Endothelial cell of umbilical vein (primary cell): ENCODE measurements at regions not wholly inside any gene's neighbourhood (a gene's known extent, or its start where the extent isn't known, plus 50 kb on each side); places are given as distances from the start of the nearest gene placed in this dataset.

Experiments used
- BruUV-seq: library from RNA; stranded (reverse); fragments of 400-500 nt; replicated peaks from 2 replicates; lab custom pipeline; 2021; lab: Mats Ljungman, UMichigan
- CTCF ChIA-PET: fragments of 300-600, 350-600 bp; sonication (Branson Sonifier 250); formaldehyde crosslinking; loops from one replicate; lab custom pipeline; 2021; ENCODE audit warnings: antibody characterized with exemption, inconsistent platforms; lab: Charles Lee
- POLR2A ChIA-PET: fragments of 300-600, 350-600 bp; sonication (Branson Sonifier 250); formaldehyde crosslinking; loops from one replicate; lab custom pipeline; 2021; ENCODE audit warnings: antibody characterized with exemption, inconsistent platforms; lab: Charles Lee
- DNase-seq: peaks from one replicate; pipeline ENCODE4 v3.0.0-alpha.2; 2011; ENCODE audit warnings: low read depth, low spot score
- FAIRE-seq: peaks from 2 replicates; lab custom pipeline; 2011; peaks lifted over from hg19 to GRCh38; lab: Jason Lieb, UNC
- H2AFZ ChIP-seq: 2 replicates; pipeline ENCODE4 v1.6.0; 2012; ENCODE audit warnings: low read depth, low read length, control low read depth, inconsistent platforms
- H3K27ac ChIP-seq: 2 replicates; pipeline ENCODE4 v1.5.1; 2011; ENCODE audit warnings: low read depth, mild to moderate bottlenecking, control low read depth, low read length, moderate library complexity; ENCODE audit not compliant: insufficient read depth
- H3K27me3 ChIP-seq, 2 experiments: 2 replicates each; pipeline versions ENCODE4 v1.6.0 to v1.6.1; 2011; ENCODE audit warnings: low read length in 2 of 2, mixed read lengths in 1 of 2; ENCODE audit not compliant: control insufficient read depth in 2 of 2, insufficient read depth in 2 of 2
- H3K36me3 ChIP-seq, 2 experiments: 2 replicates in 1 of 2; 3 replicates in 1 of 2; pipeline ENCODE4 v1.5.1; 2011; ENCODE audit warnings: low read length in 2 of 2, mild to moderate bottlenecking in 1 of 2, moderate library complexity in 1 of 2; ENCODE audit not compliant: control insufficient read depth in 2 of 2, insufficient read depth in 2 of 2; ENCODE audit errors: extremely low read depth in 1 of 2
- H3K4me1 ChIP-seq: 3 replicates; pipeline ENCODE4 v1.5.1; 2011; ENCODE audit warnings: mild to moderate bottlenecking, low read length; ENCODE audit not compliant: control insufficient read depth, insufficient read depth; ENCODE audit errors: extremely low read depth
- H3K4me2 ChIP-seq: 2 replicates; pipeline ENCODE4 v1.6.1; 2011; ENCODE audit warnings: low read length, control low read depth, mixed read lengths; ENCODE audit not compliant: insufficient read depth
- H3K4me3 ChIP-seq, 3 experiments: fragments of 200-600 bp in 1 of 3; sonication (generic), shearing (Covaris generic) in 1 of 3; replicated peaks in 1 of 3; 2 replicates each; pipeline ENCODE4 v1.5.1; 2011 to 2016; ENCODE audit warnings: control low read depth in 3 of 3, low read length in 3 of 3, mild to moderate bottlenecking in 2 of 3, inconsistent platforms in 1 of 3, low read depth in 1 of 3, moderate library complexity in 1 of 3; ENCODE audit not compliant: insufficient read depth in 1 of 3
- H3K79me2 ChIP-seq: 2 replicates; pipeline ENCODE4 v1.6.0; 2012; ENCODE audit warnings: low read length, inconsistent platforms; ENCODE audit not compliant: control insufficient read depth, insufficient read depth
- H3K9ac ChIP-seq: replicated peaks from 2 replicates; pipeline ENCODE3; 2011; ENCODE audit warnings: low read length, control low read depth; ENCODE audit not compliant: insufficient read depth; ENCODE audit errors: extremely low read depth
- H3K9me1 ChIP-seq: replicated peaks from 3 replicates; pipeline ENCODE4 v1.6.0; 2011; ENCODE audit warnings: mild to moderate bottlenecking, low read length; ENCODE audit not compliant: control insufficient read depth, insufficient read depth; ENCODE audit errors: extremely low read depth
- H3K9me3 ChIP-seq: replicated peaks from 2 replicates; pipeline ENCODE4 v1.5.1; 2012; ENCODE audit warnings: low read length, inconsistent platforms; ENCODE audit not compliant: control insufficient read depth, insufficient read depth
- H4K20me1 ChIP-seq: replicated peaks from 2 replicates; pipeline ENCODE3; 2011; ENCODE audit warnings: mild to moderate bottlenecking, low read length; ENCODE audit not compliant: control insufficient read depth, insufficient read depth; ENCODE audit errors: extremely low read depth
- EZH2 ChIP-seq: IDR thresholded peaks from 2 replicates; pipeline ENCODE4 v1.6.1; 2012; ENCODE audit warnings: borderline replicate concordance, low read depth, mild to moderate bottlenecking, moderate library complexity, low read length, inconsistent platforms; ENCODE audit not compliant: severe bottlenecking
- FOS ChIP-seq: IDR thresholded peaks from 2 replicates; pipeline ENCODE4 v1.6.1; 2011; ENCODE audit warnings: mild to moderate bottlenecking, low read length, moderate library complexity, borderline replicate concordance; ENCODE audit not compliant: insufficient read depth
- GATA2 ChIP-seq: IDR thresholded peaks from 2 replicates; pipeline ENCODE4 v1.7.0; 2011; ENCODE audit warnings: low read depth, mild to moderate bottlenecking, moderate library complexity, mixed read lengths, low read length; ENCODE audit not compliant: insufficient read length, insufficient read depth
- JUN ChIP-seq: IDR thresholded peaks from 2 replicates; pipeline ENCODE4 v1.6.1; 2011; ENCODE audit warnings: borderline replicate concordance, low read depth; ENCODE audit not compliant: insufficient read length, insufficient read depth
- MYC ChIP-seq: IDR thresholded peaks from one replicate; pipeline ENCODE4 v1.6.1; 2011; ENCODE audit warnings: mild to moderate bottlenecking, low read depth, low read length
- POLR2A ChIP-seq: IDR thresholded peaks from 2 replicates; pipeline ENCODE4 v1.6.1; 2012; ENCODE audit warnings: low read depth, mild to moderate bottlenecking, control low read depth, low read length
- POLR2AphosphoS5 ChIP-seq: IDR thresholded peaks from 2 replicates; pipeline ENCODE4 v1.6.1; 2012; ENCODE audit warnings: low read depth, mild to moderate bottlenecking, control low read depth, low read length, moderate library complexity; ENCODE audit not compliant: insufficient read depth
- dilution Hi-C: fragments of 300-500 bp; cut with MboI; formaldehyde crosslinking; loops from one replicate; pipeline ENCODE4 v1.15.0; 2019; ENCODE audit warnings: low sequenced_read_pairs; ENCODE audit not compliant: extremely low pct_ligation_motif_present
- intact Hi-C: fragments of 100-400 bp; cut with micrococcal nuclease; formaldehyde crosslinking; loops from one replicate; pipeline ENCODE4 v1.10.0; 2022
- TF ChIP-seq, protein P1 (sequence below), 2 donors: IDR thresholded peaks; 1 replicate in 1 of 2; 2 replicates in 1 of 2; pipeline ENCODE4 v1.5.1; 2011; ENCODE audit warnings: low read length in 2 of 2, mild to moderate bottlenecking in 2 of 2, moderate library complexity in 2 of 2, control low read depth in 1 of 2, inconsistent platforms in 1 of 2, low read depth in 1 of 2; ENCODE audit not compliant: insufficient read depth in 1 of 2; ENCODE audit errors: extremely low read depth in 1 of 2
- TF ChIP-seq, protein P2 (sequence below): IDR thresholded peaks from 2 replicates; pipeline ENCODE4 v1.6.1; 2011; ENCODE audit not compliant: insufficient read depth, insufficient read length

DNA sequence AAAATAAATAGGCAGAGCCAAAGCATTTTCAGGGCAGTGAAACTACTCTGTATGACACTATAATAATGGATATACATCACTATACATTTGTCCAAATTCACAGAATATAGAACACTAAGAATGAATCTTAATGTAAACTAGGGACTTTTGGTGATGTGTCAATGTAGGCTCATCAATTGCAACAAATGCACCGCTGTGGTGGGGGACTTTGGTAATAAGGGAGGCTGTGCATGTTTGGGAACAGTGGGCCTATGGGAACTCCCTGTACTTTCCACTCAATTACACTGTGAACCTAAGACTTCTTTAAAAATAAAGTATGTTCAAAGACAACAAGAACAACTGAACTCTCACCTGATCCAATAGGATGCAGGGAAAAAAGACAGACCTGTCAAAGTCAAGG lies 220.7 kb downstream of the CMPK2 start:
- FAIRE-seq = no peak
- Histone ChIP-seq H3K36me3 (no peaks in the 10 kb centered on the region), H3K9me1 (no peaks in the 10 kb centered on the region), H2AFZ (no peak overlapping the region), H4K20me1 (no peaks in the 10 kb centered on the region), H3K9me3 (peaks cover 3% of the 10 kb centered on the region), H3K4me2 (no peak overlapping the region), H3K4me1 (no peaks in the 10 kb centered on the region), H3K79me2 (no peaks in the 10 kb centered on the region), H3K27ac (no peak overlapping the region), H3K4me3 (no peak overlapping the region), H3K9ac (no peak overlapping the region), H3K27me3 (no peaks in the 10 kb centered on the region)
- dilution Hi-C loops = no loop called here
- TF ChIP-seq, protein P1, sequence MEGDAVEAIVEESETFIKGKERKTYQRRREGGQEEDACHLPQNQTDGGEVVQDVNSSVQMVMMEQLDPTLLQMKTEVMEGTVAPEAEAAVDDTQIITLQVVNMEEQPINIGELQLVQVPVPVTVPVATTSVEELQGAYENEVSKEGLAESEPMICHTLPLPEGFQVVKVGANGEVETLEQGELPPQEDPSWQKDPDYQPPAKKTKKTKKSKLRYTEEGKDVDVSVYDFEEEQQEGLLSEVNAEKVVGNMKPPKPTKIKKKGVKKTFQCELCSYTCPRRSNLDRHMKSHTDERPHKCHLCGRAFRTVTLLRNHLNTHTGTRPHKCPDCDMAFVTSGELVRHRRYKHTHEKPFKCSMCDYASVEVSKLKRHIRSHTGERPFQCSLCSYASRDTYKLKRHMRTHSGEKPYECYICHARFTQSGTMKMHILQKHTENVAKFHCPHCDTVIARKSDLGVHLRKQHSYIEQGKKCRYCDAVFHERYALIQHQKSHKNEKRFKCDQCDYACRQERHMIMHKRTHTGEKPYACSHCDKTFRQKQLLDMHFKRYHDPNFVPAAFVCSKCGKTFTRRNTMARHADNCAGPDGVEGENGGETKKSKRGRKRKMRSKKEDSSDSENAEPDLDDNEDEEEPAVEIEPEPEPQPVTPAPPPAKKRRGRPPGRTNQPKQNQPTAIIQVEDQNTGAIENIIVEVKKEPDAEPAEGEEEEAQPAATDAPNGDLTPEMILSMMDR (IDR thresholded peaks at IDR 0.05; ENCODE audit: extremely low read depth in 1 of 2, insufficient read depth in 1 of 2, low read depth in 1 of 2, low read length in 2 of 2) = no peak
- TF ChIP-seq GATA2 (no peak), FOS (no peak), MYC (no peak), POLR2AphosphoS5 (no peak), JUN (no peak), POLR2A (no peak), EZH2 (no peak)
- TF ChIP-seq, protein P2, sequence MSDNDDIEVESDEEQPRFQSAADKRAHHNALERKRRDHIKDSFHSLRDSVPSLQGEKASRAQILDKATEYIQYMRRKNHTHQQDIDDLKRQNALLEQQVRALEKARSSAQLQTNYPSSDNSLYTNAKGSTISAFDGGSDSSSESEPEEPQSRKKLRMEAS = no peak
- DNase-seq = no peak
- no TSS peak for BruUV-seq
- POLR2A ChIA-PET = no interaction called here
- CTCF ChIA-PET = no interaction called here
- intact Hi-C loops = no loop called here
